ENCODE measurements at regions not wholly inside any gene's neighbourhood (a gene's known extent, or its start where the extent isn't known, plus 50 kb on each side); places are given as distances from the start of the nearest gene placed in this dataset.
A peak's percentile ranks its signal among the peaks of the same experiment; 100 is the strongest.

DNA sequence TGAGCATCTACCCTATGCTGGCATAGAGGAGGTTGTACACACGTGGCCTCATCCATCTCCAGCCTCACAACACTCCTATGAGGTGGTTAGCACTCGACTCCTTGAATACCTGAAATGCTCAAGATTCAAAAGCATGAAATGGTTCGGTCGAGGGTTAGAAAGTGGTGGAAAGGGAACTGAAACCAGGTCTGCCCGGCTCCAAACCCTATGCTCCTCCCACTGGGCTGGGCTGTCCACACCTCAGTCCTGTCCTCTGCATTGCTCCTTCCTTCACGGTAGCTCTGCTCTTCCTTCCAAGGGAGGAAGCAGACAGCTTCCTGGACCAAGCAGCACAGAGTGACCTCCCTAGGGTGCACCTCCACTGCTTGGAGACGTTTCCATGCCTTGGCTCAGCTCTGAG is 565.2 kb upstream of the ID2 start:
- H4K20me1 ChIP-seq (ENCODE audit: insufficient read depth, low read length), result no peaks in the 10 kb centered on the region
- peak overlapping the region; percentile 55 for H2AFZ ChIP-seq (ENCODE audit: insufficient read depth, low read depth, low read length, poor library complexity, severe bottlenecking)
- peak overlapping the region in 1 of 2 donors; percentile 49 for H3K4me3 Mint-ChIP-seq
- H3K27ac Mint-ChIP-seq, result peak overlapping the region in 5 of 7 donors; percentile 23 to 71 (median 61)
- peaks cover 0 to 2% of the 10 kb centered on the region in 2 donors for H3K36me3 Mint-ChIP-seq
- WGBS (ENCODE audit: insufficient coverage), result 33% methylated on average over 3 of the region's 7 CpGs
- intact Hi-C loops (cut with micrococcal nuclease), result no loop called here
- H3K9me3 Mint-ChIP-seq, result no peaks in the 10 kb centered on the region
- TF ChIP-seq, protein P1, sequence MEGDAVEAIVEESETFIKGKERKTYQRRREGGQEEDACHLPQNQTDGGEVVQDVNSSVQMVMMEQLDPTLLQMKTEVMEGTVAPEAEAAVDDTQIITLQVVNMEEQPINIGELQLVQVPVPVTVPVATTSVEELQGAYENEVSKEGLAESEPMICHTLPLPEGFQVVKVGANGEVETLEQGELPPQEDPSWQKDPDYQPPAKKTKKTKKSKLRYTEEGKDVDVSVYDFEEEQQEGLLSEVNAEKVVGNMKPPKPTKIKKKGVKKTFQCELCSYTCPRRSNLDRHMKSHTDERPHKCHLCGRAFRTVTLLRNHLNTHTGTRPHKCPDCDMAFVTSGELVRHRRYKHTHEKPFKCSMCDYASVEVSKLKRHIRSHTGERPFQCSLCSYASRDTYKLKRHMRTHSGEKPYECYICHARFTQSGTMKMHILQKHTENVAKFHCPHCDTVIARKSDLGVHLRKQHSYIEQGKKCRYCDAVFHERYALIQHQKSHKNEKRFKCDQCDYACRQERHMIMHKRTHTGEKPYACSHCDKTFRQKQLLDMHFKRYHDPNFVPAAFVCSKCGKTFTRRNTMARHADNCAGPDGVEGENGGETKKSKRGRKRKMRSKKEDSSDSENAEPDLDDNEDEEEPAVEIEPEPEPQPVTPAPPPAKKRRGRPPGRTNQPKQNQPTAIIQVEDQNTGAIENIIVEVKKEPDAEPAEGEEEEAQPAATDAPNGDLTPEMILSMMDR (IDR thresholded peaks at IDR 0.05), result no peak
- H3K4me1 Mint-ChIP-seq, result peaks cover 28% of the 10 kb centered on the region
- H3K27me3 ChIP-seq (ENCODE audit: control insufficient read depth in 2 of 2, insufficient read depth in 2 of 2, low read length in 2 of 2), result no peaks in the 10 kb centered on the region
- H3K9me3 ChIP-seq (replicated peaks in 1 of 2; ENCODE audit: control insufficient read depth in 1 of 2, insufficient read depth in 1 of 2, low read length in 2 of 2), result no peaks in the 10 kb centered on the region
- H3K4me3 ChIP-seq (replicated peaks in 1 of 3; ENCODE audit: low read depth in 2 of 3, low read length in 3 of 3), result no peak overlapping the region
- no peaks in the 10 kb centered on the region for H3K79me2 ChIP-seq (ENCODE audit: insufficient read depth, low read length)
- peaks cover 24 to 27% of the 10 kb centered on the region in 2 donors for H3K4me1 ChIP-seq (ENCODE audit: control insufficient read depth in 1 of 2, insufficient read depth in 2 of 2, low read length in 2 of 2)
- DNase-seq, result peak; percentile 56 to 75 (median 66)
- H3K9ac ChIP-seq (ENCODE audit: insufficient read depth, low read length, poor library complexity, severe bottlenecking), result no peak overlapping the region
- no peaks in the 10 kb centered on the region for H3K36me3 ChIP-seq (replicated peaks in 1 of 2; ENCODE audit: control insufficient read depth in 1 of 2, insufficient read depth in 2 of 2, low read length in 2 of 2)
- H3K27ac ChIP-seq (ENCODE audit: low read depth in 1 of 2, low read length in 2 of 2), result peak overlapping the region in 1 of 2 donors; percentile 9
- H3K4me2 ChIP-seq (replicated peaks; ENCODE audit: extremely low read depth, low read length, poor library complexity, severe bottlenecking), result peak overlapping the region; percentile 33
- peaks cover 3 to 9% (median 3%) of the 10 kb centered on the region in 3 donors for H3K27me3 Mint-ChIP-seq (ENCODE audit: low read depth in 3 of 3)

DNA sequence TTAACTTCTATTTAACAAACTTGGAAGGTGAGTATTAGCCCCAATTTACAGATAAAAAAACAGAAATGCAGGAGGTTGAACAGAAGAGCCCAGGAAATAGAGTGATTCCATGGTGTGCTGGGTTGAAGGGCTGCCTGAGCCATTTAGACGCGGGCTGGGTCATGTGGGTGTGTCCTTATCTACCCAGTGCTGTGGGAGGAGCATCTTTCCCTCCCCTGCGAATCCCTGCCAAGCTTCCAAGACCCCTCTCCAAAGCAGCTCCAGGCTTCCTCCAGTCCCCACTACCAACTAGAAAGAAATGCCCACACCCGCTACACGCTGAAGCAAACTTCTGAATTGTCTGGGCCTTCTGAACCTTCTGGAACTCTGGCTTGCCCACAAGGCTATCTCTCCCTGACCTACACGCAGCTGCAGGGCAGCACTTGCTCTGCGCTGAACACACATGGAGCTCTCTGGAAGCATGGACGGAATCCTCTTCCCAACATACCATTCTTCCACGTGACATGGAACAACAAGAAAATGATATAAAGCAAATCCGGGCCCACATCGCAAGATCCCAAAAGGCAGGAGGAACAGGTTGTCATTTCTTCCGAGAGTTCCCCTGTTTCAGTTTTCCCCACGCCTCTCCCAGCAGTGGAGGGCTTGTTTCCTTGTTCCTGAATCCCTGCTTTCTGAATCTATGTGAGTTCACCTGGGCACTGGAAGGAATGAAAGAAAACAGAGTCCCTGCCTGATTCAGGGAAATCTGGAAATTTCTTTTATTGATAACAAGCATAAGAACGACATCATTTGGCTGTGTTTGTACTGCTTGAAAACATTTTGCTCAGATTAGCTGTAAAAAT is 562.7 kb upstream of the ID2 start:
- no peak overlapping the region for H3K9ac ChIP-seq (ENCODE audit: insufficient read depth, low read length, poor library complexity, severe bottlenecking)
- H3K27ac Mint-ChIP-seq, result peak overlapping the region in 1 of 7 donors; percentile 16
- H3K4me3 ChIP-seq (replicated peaks in 1 of 3; ENCODE audit: low read depth in 2 of 3, low read length in 3 of 3), result no peak overlapping the region
- DNase-seq, result no peak
- no peaks in the 10 kb centered on the region for H3K9me3 ChIP-seq (replicated peaks in 1 of 2; ENCODE audit: control insufficient read depth in 1 of 2, insufficient read depth in 1 of 2, low read length in 2 of 2)
- H3K36me3 Mint-ChIP-seq, result peaks cover 0 to 2% of the 10 kb centered on the region in 2 donors
- H3K4me1 ChIP-seq (ENCODE audit: control insufficient read depth in 1 of 2, insufficient read depth in 2 of 2, low read length in 2 of 2), result peaks cover 24 to 27% of the 10 kb centered on the region in 2 donors
- H3K4me3 Mint-ChIP-seq, result no peak overlapping the region
- H3K79me2 ChIP-seq (ENCODE audit: insufficient read depth, low read length), result no peaks in the 10 kb centered on the region
- no peaks in the 10 kb centered on the region for H3K36me3 ChIP-seq (replicated peaks in 1 of 2; ENCODE audit: control insufficient read depth in 1 of 2, insufficient read depth in 2 of 2, low read length in 2 of 2)
- TF ChIP-seq, protein P1 (IDR thresholded peaks at IDR 0.05), result no peak
- no peaks in the 10 kb centered on the region for H4K20me1 ChIP-seq (ENCODE audit: insufficient read depth, low read length)
- 95% methylated on average over 9 of the region's 14 CpGs for WGBS (ENCODE audit: insufficient coverage)
- H2AFZ ChIP-seq (ENCODE audit: insufficient read depth, low read depth, low read length, poor library complexity, severe bottlenecking), result no peak overlapping the region
- H3K9me3 Mint-ChIP-seq, result peaks cover 0 to 1% (median 0%) of the 10 kb centered on the region in 7 donors
- no peak overlapping the region for H3K27ac ChIP-seq (ENCODE audit: low read depth in 1 of 2, low read length in 2 of 2)
- H3K4me2 ChIP-seq (replicated peaks; ENCODE audit: extremely low read depth, low read length, poor library complexity, severe bottlenecking), result no peak overlapping the region
- intact Hi-C loops (cut with micrococcal nuclease), result no loop called here
- H3K27me3 Mint-ChIP-seq (ENCODE audit: low read depth in 3 of 3), result peaks cover 3 to 12% (median 3%) of the 10 kb centered on the region in 3 donors
- H3K4me1 Mint-ChIP-seq, result peaks cover 28% of the 10 kb centered on the region
- H3K27me3 ChIP-seq (ENCODE audit: control insufficient read depth in 2 of 2, insufficient read depth in 2 of 2, low read length in 2 of 2), result no peaks in the 10 kb centered on the region

All from CD14-positive monocyte (primary cell).